DMS114 treated with DMSO at 0.1 percent for 48 hours (cell line): ENCODE measurements at regions not wholly inside any gene's neighbourhood (a gene's known extent, or its start where the extent isn't known, plus 50 kb on each side); places are given as distances from the start of the nearest gene placed in this dataset.

Experiments used
- DNase-seq: peaks from one replicate; lab custom pipeline; 2025; ENCODE audit not compliant: unreplicated experiment; lab: John Stamatoyannopoulos, UW

- DNase-seq: no peak
Measured at GRCh38 chr20:7038029-7038428, 270.5 kb downstream of the BMP2 start.

- DNase-seq: no peak
Measured at GRCh38 chr20:7057611-7058010, 290.1 kb downstream of the BMP2 start.

DNA sequence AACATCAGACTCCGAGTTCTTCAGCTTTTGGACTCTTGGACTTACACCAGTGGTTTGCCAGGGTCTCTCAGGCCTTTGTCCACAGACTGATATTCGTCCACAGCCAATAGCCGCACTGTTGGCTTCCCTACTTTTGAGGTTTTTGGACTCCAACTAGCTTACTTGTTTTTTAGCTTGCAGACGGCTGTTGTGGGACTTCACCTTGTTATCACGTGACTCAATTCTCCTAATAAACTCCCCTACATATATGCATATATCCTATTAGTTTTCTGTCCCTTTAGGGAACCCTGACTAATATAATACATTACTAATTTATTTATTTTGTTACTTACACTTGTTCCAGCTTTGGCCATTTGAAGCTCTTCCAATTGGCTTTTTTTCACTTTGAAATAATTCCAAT is 311.3 kb downstream of the BMP2 start:
- no peak for DNase-seq

- no peak for DNase-seq
Measured at GRCh38 chr20:7080472-7080871, 313.0 kb downstream of the BMP2 start.

GRCh38 chr20:7085467-7085866 is 318.0 kb downstream of the BMP2 start:
- no peak for DNase-seq

- DNase-seq: no peak
Measured at GRCh38 chr20:7087803-7088202, 320.3 kb downstream of the BMP2 start.

GRCh38 chr20:7090001-7090400 is 322.5 kb downstream of the BMP2 start:
- DNase-seq: no peak

DNA sequence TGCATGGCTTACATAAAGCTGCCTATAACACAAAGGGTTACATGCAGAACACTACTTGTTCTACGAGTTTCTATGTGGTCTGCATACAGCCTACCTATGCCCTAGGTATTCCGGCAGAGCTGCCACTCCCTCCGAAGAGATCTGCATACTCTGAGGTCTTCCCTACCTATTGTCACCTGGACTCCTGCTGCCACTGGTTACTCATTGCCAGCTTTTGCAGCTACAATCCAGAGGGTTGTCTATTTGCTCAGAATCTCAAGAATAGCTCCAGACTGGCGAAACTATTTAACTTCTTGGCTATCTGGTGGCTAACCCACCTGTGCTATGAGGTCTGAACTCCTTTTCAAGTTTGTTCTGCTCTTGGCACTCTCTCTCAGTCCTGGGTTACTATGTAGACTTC is 323.3 kb downstream of the BMP2 start:
- no peak for DNase-seq

GRCh38 chr20:7091655-7092054 is 324.2 kb downstream of the BMP2 start:
- no peak for DNase-seq

DNA sequence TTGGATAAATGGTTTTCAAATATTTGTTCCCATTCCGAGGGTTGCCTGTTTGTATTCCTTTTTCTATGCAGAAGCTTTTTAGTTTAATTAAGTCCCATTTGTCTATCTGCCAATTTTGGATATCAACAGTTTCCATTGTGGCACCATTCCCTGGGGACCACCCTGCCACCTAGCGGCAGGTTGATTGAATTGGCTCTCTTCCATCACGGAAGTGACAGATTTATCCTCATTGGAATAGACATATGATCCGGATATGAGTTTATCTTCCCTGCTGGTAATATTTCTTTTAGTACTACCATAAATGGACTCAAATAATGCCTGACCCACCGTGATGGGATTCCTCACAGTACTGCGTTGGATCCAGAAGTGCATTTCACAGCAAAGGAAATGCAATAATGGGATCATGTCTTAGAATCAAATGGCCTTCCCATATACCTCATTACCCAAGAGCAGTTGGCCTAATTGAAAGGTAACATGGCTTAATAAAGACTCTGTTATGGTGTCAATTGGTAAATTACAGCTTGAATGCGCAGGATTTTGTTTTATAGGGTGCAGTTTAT is 327.0 kb downstream of the BMP2 start:
- peak; percentile 3 for DNase-seq

DNA sequence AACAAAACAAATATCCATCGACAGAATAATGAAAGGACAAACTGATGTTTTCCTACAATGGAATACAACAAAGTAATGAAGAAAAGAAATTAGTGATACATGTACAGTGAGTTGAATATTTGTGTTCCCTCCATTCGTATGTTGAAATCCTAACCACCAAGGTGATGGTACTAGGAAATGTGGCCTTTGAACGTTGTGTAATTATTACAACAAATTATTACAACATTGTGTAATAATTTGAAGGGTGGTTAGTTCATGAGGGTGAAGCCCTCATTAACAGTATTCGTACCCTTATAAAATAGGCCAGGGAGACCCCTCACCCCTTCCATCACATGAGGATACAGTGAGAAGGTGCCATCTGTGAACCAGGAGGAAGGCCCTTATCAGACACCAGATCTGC is 339.4 kb downstream of the BMP2 start:
- DNase-seq: no peak

DNA sequence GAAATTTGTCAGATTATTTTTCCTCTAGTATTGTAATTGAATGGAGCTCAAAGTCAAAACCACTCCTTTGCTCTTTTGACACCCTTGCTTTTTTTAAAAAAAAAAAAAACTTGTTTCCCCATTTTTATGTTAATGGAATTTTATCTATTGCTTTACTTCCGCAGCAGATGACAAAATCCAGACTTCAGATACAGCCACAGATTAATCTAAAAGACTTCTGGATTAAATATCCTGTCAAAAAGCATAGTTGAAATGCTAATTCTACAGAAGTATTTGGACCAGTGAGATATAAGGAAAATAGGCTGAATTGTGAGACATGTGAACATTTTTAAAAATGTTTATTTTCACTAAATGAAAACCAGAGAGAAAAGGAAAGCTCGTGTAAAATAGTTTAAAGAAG is 341.4 kb downstream of the BMP2 start:
- no peak for DNase-seq

DNA sequence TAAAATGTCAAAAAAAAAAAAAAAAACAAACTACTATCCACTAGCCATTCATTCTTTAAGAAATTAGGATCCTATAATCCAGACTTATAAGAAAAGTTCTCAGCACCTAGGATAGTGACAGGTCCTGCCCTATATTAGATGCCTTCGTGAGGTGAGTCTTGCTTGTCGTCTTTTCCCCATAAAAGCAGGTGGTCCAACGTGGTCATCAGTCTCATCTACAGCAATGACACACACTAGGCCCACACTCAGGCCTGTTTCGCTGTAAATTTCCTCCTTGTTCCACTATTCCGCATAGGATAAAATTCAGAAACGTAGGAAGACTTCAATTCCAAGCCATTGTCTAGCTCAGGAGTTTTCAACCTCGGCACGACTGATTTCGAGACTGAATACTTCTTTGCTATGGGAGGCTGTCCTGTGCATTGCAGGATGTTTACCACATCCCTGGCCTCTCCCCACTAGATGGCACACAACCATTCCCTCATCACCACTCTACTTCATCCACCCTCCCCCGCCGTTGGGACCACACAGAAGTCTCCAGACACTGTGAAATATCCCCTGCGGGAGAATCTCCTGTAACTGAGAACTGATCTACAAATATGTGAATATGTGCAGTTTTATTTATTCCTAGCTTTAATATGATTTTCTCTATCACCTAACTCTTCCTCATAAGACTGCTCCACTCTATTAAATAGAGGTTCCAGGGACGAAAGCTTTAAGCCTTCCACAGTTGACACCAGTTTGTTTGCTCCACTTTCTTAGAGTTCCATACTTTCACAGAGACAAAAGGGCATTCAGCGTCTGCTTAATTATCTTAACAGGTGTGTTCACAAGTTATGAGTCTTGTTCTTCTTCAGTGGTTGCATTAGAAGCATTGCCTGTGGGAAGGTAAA is 346.3 kb downstream of the BMP2 start:
- peak; percentile 36 for DNase-seq

DNA sequence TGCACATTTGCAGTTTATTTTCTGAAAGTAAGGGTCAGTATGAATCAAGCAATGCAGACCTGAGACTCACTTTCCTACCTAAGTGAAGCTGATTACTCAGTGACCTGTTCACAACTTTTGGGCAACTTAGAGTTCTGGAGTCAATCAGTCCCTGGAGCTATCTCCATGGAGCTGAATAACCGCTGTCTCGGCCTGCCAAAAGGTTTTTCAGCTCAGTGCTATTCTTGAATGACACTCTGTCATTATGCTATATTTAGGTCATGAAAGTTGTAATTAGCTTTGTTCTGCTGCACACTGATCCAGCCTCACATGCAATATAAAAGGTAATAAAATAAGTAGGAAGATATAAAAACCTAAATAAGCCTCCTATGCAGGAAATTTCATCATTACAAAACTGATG is 356.0 kb downstream of the BMP2 start:
- DNase-seq: no peak

- no peak for DNase-seq
Measured at GRCh38 chr20:7124120-7124519, 356.6 kb downstream of the BMP2 start.

DNA sequence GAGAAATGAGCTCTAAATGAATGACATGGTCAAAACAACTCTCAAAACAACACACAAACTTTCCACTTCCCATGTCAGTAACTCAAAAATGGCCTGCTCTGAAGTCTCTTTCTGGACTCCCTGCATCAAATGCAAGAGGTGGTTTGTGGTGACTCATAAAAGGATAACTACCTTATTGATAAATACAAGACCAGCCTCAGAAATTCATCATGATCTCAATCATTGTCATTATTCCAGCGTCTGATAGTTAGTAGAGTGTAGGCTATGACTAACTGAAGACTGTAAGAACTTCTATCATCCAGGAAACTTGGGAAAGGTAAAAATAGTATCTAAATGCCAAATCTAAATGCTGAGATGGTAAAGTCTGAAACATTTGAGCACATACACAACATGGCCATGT is 369.4 kb downstream of the BMP2 start:
- no peak for DNase-seq

DNA sequence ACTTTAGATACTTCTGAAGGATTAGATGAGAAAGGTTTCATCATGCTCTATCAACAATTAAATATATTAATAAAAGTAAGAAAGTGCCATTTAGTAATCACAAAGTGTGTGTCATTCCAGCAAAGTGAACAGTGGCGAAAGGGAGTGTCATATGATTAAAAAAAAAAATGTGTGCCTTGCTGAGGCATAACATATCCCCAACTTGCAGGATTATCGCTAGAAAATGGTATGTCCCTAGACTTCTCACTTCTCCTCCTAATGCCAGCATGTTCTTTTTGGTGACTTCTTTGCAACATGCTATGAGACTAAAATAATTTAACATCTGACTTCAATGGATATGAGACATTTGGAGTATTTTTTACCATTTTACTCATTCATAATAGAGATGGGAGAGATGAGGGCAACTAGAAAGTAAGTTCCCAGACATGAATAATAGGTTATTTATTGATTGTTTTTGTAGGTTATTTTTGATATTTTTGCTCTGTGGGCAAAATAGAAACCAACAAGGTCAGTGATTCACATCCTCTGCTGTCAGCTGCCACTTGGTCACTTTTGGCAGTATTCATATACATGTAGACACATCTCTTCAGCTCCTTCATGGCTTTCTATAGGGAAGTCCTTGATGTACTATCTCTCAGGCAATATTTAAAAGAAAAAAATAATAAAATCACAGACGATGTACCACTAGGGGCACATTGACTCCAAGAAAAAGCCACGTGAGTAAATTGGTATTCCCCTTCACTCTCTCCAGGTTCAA is 370.1 kb downstream of the BMP2 start:
- no peak for DNase-seq

DNA sequence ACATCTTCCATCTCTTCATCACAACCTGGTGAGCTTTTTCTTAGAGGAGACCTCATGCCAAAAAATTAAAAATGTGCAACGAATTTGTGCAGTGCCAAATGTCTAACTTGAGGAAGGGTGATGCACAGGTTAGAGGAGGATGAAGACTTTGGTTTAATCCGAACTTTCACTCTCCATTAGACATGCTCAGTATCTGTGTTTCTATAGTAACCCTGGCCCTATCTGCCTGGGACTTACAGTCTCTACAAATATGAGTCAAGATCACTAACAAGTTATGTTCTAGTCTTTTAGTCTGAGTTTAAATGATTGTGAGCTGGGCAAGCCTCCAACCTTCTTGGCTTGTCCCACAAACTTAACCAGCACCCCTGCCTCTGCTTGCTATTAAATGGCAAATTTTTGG is 377.0 kb downstream of the BMP2 start:
- DNase-seq: no peak

DNA sequence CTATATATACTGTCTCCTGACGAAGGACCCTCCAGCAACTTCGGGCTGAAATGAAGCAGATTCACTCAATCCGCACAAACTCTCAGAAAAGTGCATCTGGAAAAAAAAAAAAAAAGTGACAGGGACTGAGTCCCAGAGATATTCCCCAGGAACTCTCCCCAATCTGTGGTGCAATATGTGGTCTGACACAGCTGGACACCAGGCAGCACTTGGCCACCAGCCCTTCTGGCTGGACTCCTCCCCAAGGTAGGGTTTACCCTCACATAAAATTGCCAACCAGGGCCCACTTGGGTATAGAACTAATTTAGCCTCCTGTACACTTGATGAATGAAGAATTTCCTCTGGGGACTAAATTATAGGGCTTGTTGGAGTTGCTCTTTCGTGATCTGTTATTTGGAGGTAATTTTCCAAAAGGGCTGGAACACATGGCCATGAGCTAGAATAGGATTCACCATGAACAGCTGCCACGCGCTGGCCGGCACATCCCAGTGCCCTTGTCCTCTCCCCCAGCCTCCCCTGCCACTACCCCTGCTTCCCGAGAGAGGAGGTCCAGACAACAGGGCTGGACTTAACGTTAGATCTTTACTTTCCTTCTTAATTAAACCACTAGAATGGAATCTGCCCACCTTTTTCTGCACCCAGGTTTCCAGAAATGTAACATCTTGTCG is 379.2 kb downstream of the BMP2 start:
- DNase-seq: no peak

- DNase-seq: no peak
Measured at GRCh38 chr20:7147220-7147601, 379.7 kb downstream of the BMP2 start.

GRCh38 chr20:7151676-7152470 is 384.4 kb downstream of the BMP2 start:
- DNase-seq: no peak
